Nephron (organoid): ENCODE measurements at regions not wholly inside any gene's neighbourhood (a gene's known extent, or its start where the extent isn't known, plus 50 kb on each side); places are given as distances from the start of the nearest gene placed in this dataset.

ENCODE experiments used
- H3K27ac Mint-ChIP-seq, 3 experiments: 2 replicates each; pipeline ENCODE4 v1.8.0; 2020; ENCODE audit warnings: mixed read lengths in 3 of 3, mild to moderate bottlenecking in 2 of 3, moderate library complexity in 1 of 3
- H3K27me3 Mint-ChIP-seq: 2 replicates; pipeline ENCODE4 v1.8.0; 2021; ENCODE audit warnings: low read depth, mild to moderate bottlenecking, moderate library complexity, mixed read lengths
- H3K36me3 Mint-ChIP-seq: 2 replicates; pipeline ENCODE4 v1.8.0; 2020; ENCODE audit warnings: low read depth, mixed read lengths
- H3K4me1 Mint-ChIP-seq: 2 replicates; pipeline ENCODE4 v1.8.0; 2020; ENCODE audit warnings: mixed read lengths
- H3K4me3 Mint-ChIP-seq, 3 experiments: 2 replicates each; pipeline ENCODE4 v1.8.0; 2020; ENCODE audit warnings: mild to moderate bottlenecking in 3 of 3, mixed read lengths in 3 of 3, moderate library complexity in 2 of 3
- H3K9me3 Mint-ChIP-seq: 2 replicates; pipeline ENCODE4 v1.8.0; 2020; ENCODE audit warnings: mixed read lengths
- CTCF ChIP-seq, 3 experiments: fragments of 200-600 bp; sonication (generic); IDR thresholded peaks; one replicate each; pipeline ENCODE4 v1.5.0; 2021; ENCODE audit warnings: antibody characterized with exemption in 3 of 3; ENCODE audit not compliant: unreplicated experiment in 3 of 3

GRCh38 chr13:59452189-59452890 is 711.4 kb downstream of the DIAPH3 start:
- no peaks in the 10 kb centered on the region for H3K36me3 Mint-ChIP-seq
- H3K4me3 Mint-ChIP-seq: no peak overlapping the region

GRCh38 chr13:59458908-59459579 is 704.7 kb downstream of the DIAPH3 start:
- H3K27ac Mint-ChIP-seq: peak overlapping the region; percentile 66 to 87 (median 72)
- H3K4me3 Mint-ChIP-seq: no peak overlapping the region
- H3K27me3 Mint-ChIP-seq: peaks cover 4% of the 10 kb centered on the region
- no peak for TF ChIP-seq CTCF (IDR thresholded peaks at IDR 0.05; ENCODE audit: unreplicated experiment in 3 of 3)
- no peaks in the 10 kb centered on the region for H3K36me3 Mint-ChIP-seq
- no peaks in the 10 kb centered on the region for H3K9me3 Mint-ChIP-seq
- H3K4me1 Mint-ChIP-seq: peaks cover 12% of the 10 kb centered on the region

More at GRCh38 chr13:59452189-59452890, 711.4 kb downstream of the DIAPH3 start:
- Mint-ChIP-seq H3K4me1 (peaks cover 16% of the 10 kb centered on the region), H3K9me3 (no peaks in the 10 kb centered on the region), H3K27me3 (peaks cover 4% of the 10 kb centered on the region), H3K27ac (peak overlapping the region in 1 of 3 experiments; percentile 52)
- no peak for TF ChIP-seq CTCF (IDR thresholded peaks at IDR 0.05; ENCODE audit: unreplicated experiment in 3 of 3)

GRCh38 chr13:59459972-59460371 is 703.8 kb downstream of the DIAPH3 start:
- Mint-ChIP-seq H3K27me3 (peaks cover 5% of the 10 kb centered on the region), H3K27ac (no peak overlapping the region), H3K4me3 (no peak overlapping the region), H3K9me3 (no peaks in the 10 kb centered on the region), H3K4me1 (peaks cover 12% of the 10 kb centered on the region), H3K36me3 (no peaks in the 10 kb centered on the region)
- no peak for TF ChIP-seq CTCF (IDR thresholded peaks at IDR 0.05; ENCODE audit: unreplicated experiment in 3 of 3)

- Mint-ChIP-seq H3K4me1 (peaks cover 12% of the 10 kb centered on the region), H3K9me3 (no peaks in the 10 kb centered on the region), H3K27ac (no peak overlapping the region), H3K36me3 (no peaks in the 10 kb centered on the region), H3K4me3 (no peak overlapping the region), H3K27me3 (peaks cover 5% of the 10 kb centered on the region)
- no peak for TF ChIP-seq CTCF (IDR thresholded peaks at IDR 0.05; ENCODE audit: unreplicated experiment in 3 of 3)
Measured at GRCh38 chr13:59461411-59461810, 702.3 kb downstream of the DIAPH3 start.

- Mint-ChIP-seq H3K27ac (no peak overlapping the region), H3K4me3 (no peak overlapping the region), H3K9me3 (no peaks in the 10 kb centered on the region), H3K27me3 (peaks cover 5% of the 10 kb centered on the region), H3K4me1 (peaks cover 12% of the 10 kb centered on the region), H3K36me3 (no peaks in the 10 kb centered on the region)
- TF ChIP-seq CTCF (IDR thresholded peaks at IDR 0.05; ENCODE audit: unreplicated experiment in 3 of 3): no peak
Measured at GRCh38 chr13:59463023-59463422, 700.7 kb downstream of the DIAPH3 start.
